HG02610 (cell line): ENCODE measurements at regions not wholly inside any gene's neighbourhood (a gene's known extent, or its start where the extent isn't known, plus 50 kb on each side); places are given as distances from the start of the nearest gene placed in this dataset.
"Not testable (repeated sequence)": the region's sequence is repeated elsewhere in the genome, so short reads cannot be mapped to it uniquely, and the experiment has no call there.

Experiments used
- ATAC-seq: cut with Tn5 transposase; IDR thresholded peaks from one replicate; pipeline ENCODE4 v1.9.1; 2021; ENCODE audit warnings: mild to moderate bottlenecking, moderate library complexity; ENCODE audit not compliant: unreplicated experiment

DNA sequence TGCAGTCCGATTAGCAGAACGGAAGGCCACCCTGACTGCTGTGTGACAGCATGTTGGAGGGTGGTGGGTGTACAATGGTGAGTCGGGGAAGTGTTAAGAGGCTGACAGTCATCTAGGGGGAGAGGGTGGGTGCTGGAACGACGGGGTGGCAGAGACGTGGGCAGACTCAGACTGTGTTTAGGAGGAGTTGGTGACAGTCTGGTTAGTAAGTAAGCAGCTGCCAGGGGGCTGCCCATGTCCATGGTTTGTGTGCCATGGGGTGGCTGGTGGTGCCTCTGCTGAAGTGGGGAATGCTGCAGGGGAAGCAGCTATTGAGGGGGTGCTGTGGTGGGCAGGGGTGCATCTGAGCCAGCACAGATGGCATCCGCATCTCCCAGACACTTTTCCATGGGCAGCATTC, 51.3 kb upstream of the BOD1 start:
- no peak for ATAC-seq

- no peak for ATAC-seq
Observed at GRCh38 chr5:173668245-173668800, 51.9 kb upstream of the BOD1 start.

- ATAC-seq: no peak
Observed at GRCh38 chr5:173668910-173669309, 52.5 kb upstream of the BOD1 start.

GRCh38 chr5:173669483-173669882, 53.0 kb upstream of the BOD1 start:
- no peak for ATAC-seq

- ATAC-seq: no peak
Observed at GRCh38 chr5:173670130-173670651, 53.7 kb upstream of the BOD1 start.

DNA sequence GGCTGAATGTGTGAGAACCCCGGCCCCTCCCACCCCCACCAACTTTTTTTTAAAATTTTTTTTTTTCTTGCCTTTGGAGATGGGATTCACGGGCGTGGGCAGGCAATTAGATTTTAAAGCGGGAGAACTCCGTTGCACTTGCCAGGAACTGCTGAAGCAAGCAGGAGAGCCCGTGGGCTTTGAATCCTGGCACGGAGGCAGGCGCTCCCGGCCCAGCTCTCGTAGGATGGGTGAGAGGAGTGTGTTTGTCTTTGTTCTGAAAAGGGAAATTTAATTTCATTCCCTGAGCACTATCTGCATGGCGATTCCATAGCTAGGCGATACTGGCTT, 54.3 kb upstream of the BOD1 start:
- ATAC-seq: no peak

GRCh38 chr5:173671121-173671949, 54.9 kb upstream of the BOD1 start:
- no peak for ATAC-seq

DNA sequence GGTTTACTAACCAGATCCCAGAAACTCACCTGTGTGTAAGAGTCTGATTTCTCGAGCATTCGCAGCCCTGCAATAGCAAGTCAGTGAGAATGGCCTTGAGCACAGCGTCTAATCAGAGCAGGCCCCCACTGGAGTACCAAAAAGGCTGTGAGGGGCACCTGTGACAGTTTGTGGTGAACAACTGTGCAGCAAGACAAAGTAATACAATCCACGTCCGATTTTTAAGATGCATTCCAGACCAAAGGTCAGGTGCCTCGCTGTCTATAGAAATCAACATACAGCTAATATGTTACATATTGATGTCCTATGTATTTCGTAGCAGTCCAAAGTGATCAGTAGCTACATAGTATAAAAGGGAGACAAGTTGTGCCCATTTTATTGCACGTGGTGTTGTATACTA, 55.7 kb upstream of the BOD1 start:
- ATAC-seq: no peak

DNA sequence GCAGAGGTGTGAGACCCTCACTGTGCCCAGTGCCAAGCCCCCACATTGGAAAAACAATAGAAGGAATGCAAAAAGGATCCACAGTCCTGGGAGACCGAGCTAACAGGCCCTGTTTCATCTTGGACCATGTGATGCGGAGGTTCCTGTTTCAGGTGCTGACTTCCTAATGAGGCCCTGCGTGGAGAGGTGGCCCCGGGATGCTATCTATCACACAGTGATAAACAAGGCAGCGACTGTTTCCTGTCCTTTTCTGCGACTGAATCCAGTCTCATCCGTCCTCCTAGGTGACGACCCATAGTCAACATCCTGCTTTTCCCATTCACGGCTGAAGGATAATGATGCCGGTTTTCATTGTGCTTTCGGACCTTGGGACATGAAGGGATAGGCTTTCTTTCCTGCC, 56.4 kb upstream of the BOD1 start:
- no peak for ATAC-seq

- no peak for ATAC-seq
Observed at GRCh38 chr5:173673295-173674101, 57.0 kb upstream of the BOD1 start.

- no peak for ATAC-seq
Observed at GRCh38 chr5:173675287-173675996, 59.0 kb upstream of the BOD1 start.

- no peak for ATAC-seq
Observed at GRCh38 chr5:173676375-173676774, 59.9 kb upstream of the BOD1 start.

- no peak for ATAC-seq
Observed at GRCh38 chr5:173677125-173677672, 60.7 kb upstream of the BOD1 start.

GRCh38 chr5:173679909-173680630, 63.6 kb upstream of the BOD1 start:
- ATAC-seq: peak; percentile 49

GRCh38 chr5:173680660-173681242, 64.3 kb upstream of the BOD1 start:
- ATAC-seq: peak; percentile 87

DNA sequence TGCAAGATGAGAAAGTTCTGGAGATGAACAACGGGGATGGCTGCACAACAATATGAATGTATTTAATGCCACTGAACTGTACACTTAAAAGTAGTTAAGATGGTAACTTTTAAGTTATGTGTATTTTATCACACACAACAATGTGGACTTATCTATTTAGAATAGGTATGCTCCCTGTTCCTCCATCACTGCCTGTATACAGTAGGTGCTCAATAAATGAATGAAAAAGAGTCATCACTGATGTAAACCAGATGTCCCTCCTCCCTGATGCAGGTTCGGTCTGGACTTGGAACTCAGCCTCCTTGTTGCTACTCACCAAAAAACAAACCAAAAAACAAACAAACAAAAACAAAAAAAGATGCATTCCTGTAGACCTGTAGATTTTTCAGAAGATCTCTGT, 65.9 kb upstream of the BOD1 start:
- ATAC-seq: no peak

DNA sequence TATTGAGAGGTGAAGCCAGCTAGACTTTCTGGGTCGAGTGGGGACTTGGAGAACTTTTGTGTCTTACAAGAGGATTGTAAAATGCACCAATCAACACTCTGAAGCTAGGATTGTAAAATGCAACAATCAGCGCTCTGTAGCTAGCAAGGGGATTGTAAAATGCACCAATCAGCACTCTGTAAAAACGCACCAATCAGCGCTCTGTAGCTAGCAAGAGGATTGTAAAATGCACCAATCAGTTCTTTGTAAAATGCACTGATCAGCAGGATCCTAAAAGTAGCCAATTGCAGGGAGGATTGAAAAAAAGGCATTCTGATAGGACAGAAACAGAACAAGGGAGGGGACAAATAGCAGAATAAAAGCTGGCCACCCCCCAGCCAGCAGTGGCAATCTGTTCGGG, 68.1 kb upstream of the BOD1 start:
- not testable (repeated sequence) for ATAC-seq

- no peak for ATAC-seq
Observed at GRCh38 chr5:173686950-173687349, 70.5 kb upstream of the BOD1 start.

DNA sequence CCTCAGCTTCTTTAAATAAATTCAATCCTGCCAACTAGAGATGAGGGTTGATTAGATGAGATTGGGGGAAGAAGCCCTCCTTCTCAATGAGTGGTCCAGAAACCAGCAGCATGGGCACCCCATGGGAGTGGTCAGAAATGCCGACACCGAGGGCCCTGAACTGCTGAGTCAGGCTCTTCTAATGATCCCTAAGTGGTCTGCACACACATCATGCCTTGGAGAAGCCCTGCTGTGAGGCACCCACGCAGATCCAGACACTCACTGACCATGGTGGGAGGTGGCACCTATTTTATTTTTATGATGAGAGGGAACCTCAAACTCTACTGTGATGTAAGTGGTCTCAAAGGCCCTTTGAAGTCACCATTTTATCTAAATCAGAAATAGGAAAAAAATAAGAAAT, 72.3 kb upstream of the BOD1 start:
- no peak for ATAC-seq
